Hepatocyte (in vitro differentiated cells): ENCODE measurements at regions not wholly inside any gene's neighbourhood (a gene's known extent, or its start where the extent isn't known, plus 50 kb on each side); places are given as distances from the start of the nearest gene placed in this dataset.

Experiments used
- DNase-seq: peaks from one replicate; pipeline ENCODE4 v3.0.0-alpha.2; 2016; ENCODE audit warnings: low spot score
- H2AFZ ChIP-seq: fragments of 200-600 bp; sonication (generic); 2 replicates; pipeline ENCODE4 v1.6.0; 2016; ENCODE audit warnings: antibody characterized with exemption, mild to moderate bottlenecking
- H3K27ac ChIP-seq: fragments of 200-600 bp; sonication (generic); 2 replicates; pipeline ENCODE4 v1.5.1; 2016; ENCODE audit warnings: mild to moderate bottlenecking
- H3K27me3 ChIP-seq: fragments of 200-600 bp; sonication (generic); 2 replicates; pipeline ENCODE4 v1.6.1; 2016
- H3K36me3 ChIP-seq: fragments of 200-600 bp; sonication (generic); replicated peaks from 2 replicates; pipeline ENCODE4 v1.5.1; 2016; ENCODE audit warnings: low read depth; ENCODE audit not compliant: insufficient read depth
- H3K4me1 ChIP-seq: fragments of 200-600 bp; sonication (generic); 2 replicates; pipeline ENCODE4 v1.5.1; 2016; ENCODE audit warnings: mild to moderate bottlenecking, moderate library complexity; ENCODE audit not compliant: insufficient read depth
- H3K4me2 ChIP-seq: fragments of 200-600 bp; sonication (generic); 2 replicates; pipeline ENCODE4 v1.6.0; 2016
- H3K4me3 ChIP-seq: fragments of 200-600 bp; sonication (generic); 2 replicates; pipeline ENCODE4 v1.5.1; 2016; ENCODE audit warnings: mild to moderate bottlenecking
- H3K79me2 ChIP-seq: fragments of 200-600 bp; sonication (generic); 2 replicates; pipeline ENCODE4 v1.6.0; 2017; ENCODE audit warnings: mild to moderate bottlenecking
- H3K9me2 ChIP-seq: fragments of 200-600 bp; sonication (generic); replicated peaks from 2 replicates; pipeline ENCODE4 v1.6.0; 2017; ENCODE audit warnings: mild to moderate bottlenecking; ENCODE audit not compliant: insufficient read depth
- H3K9me3 ChIP-seq: fragments of 200-600 bp; sonication (generic); 2 replicates; pipeline ENCODE4 v1.5.1; 2016; ENCODE audit warnings: low read depth, mild to moderate bottlenecking
- H4K20me1 ChIP-seq: fragments of 200-600 bp; sonication (generic); 2 replicates; pipeline ENCODE4 v1.6.0; 2016; ENCODE audit warnings: mild to moderate bottlenecking; ENCODE audit not compliant: insufficient read depth, poor library complexity, severe bottlenecking
- EZH2 ChIP-seq: fragments of 200-600 bp; sonication (generic); IDR thresholded peaks from 2 replicates; pipeline ENCODE4 v1.6.1; 2016; ENCODE audit warnings: antibody characterized with exemption, mild to moderate bottlenecking, borderline replicate concordance
- EZH2phosphoT487 ChIP-seq: fragments of 200-600 bp; sonication (generic); IDR thresholded peaks from one replicate; pipeline ENCODE4 v1.6.1; 2018; ENCODE audit warnings: antibody characterized with exemption, mild to moderate bottlenecking, low read depth, moderate library complexity; ENCODE audit not compliant: unreplicated experiment, severe bottlenecking
- WGBS: methylation state at CpG from one replicate; pipeline ENCODE4 v1.1.6; 2016; ENCODE audit warnings: low lambda C conversion rate; ENCODE audit errors: missing lambda C conversion rate; 5-methylcytosine and 5-hydroxymethylcytosine counted together
- TF ChIP-seq, protein P1 (sequence below): fragments of 200-600 bp; sonication (generic); IDR thresholded peaks from 2 replicates; pipeline ENCODE4 v1.5.1; 2016; ENCODE audit warnings: antibody characterized with exemption, mild to moderate bottlenecking; ENCODE audit not compliant: poor library complexity

DNA sequence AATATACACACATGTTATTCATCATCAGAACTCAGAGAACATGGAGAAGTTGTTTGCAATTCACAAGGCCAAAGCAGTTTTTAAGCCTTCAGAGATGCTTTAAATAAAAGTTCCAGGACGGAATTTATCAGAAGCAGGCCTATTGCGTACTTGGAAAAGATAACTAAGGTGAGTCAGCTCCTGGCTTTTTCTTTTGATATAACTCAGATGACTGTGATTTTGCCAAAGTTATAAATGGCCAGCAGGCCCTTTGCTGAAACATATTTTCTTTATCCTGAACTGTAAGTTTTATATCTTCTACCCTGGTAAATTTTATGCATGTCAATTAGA is 55.0 kb upstream of the PLCB1 start:
- DNase-seq = peak; percentile 17
- Histone ChIP-seq H3K36me3 (no peaks in the 10 kb centered on the region), H3K9me3 (no peaks in the 10 kb centered on the region), H3K4me1 (peaks cover 17% of the 10 kb centered on the region), H3K79me2 (no peaks in the 10 kb centered on the region), H3K4me3 (no peak overlapping the region), H4K20me1 (no peaks in the 10 kb centered on the region), H3K27me3 (no peaks in the 10 kb centered on the region), H3K9me2 (no peaks in the 10 kb centered on the region), H3K4me2 (no peak overlapping the region), H3K27ac (no peak overlapping the region), H2AFZ (no peak overlapping the region)
- TF ChIP-seq EZH2 (no peak), EZH2phosphoT487 (no peak)
- TF ChIP-seq, protein P1, sequence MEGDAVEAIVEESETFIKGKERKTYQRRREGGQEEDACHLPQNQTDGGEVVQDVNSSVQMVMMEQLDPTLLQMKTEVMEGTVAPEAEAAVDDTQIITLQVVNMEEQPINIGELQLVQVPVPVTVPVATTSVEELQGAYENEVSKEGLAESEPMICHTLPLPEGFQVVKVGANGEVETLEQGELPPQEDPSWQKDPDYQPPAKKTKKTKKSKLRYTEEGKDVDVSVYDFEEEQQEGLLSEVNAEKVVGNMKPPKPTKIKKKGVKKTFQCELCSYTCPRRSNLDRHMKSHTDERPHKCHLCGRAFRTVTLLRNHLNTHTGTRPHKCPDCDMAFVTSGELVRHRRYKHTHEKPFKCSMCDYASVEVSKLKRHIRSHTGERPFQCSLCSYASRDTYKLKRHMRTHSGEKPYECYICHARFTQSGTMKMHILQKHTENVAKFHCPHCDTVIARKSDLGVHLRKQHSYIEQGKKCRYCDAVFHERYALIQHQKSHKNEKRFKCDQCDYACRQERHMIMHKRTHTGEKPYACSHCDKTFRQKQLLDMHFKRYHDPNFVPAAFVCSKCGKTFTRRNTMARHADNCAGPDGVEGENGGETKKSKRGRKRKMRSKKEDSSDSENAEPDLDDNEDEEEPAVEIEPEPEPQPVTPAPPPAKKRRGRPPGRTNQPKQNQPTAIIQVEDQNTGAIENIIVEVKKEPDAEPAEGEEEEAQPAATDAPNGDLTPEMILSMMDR = no peak
- 55% methylated on average over 2 of the region's 2 CpGs for WGBS

- Histone ChIP-seq H3K27me3 (no peaks in the 10 kb centered on the region), H3K9me3 (no peaks in the 10 kb centered on the region), H4K20me1 (no peaks in the 10 kb centered on the region), H3K79me2 (no peaks in the 10 kb centered on the region), H3K4me1 (peaks cover 7% of the 10 kb centered on the region), H3K4me2 (no peak overlapping the region), H3K27ac (no peak overlapping the region), H2AFZ (no peak overlapping the region), H3K9me2 (no peaks in the 10 kb centered on the region), H3K36me3 (no peaks in the 10 kb centered on the region), H3K4me3 (no peak overlapping the region)
- TF ChIP-seq EZH2 (no peak), EZH2phosphoT487 (no peak)
- TF ChIP-seq, protein P1 = no peak
- DNase-seq = no peak
- WGBS = 52% methylated on average over 4 of the region's 4 CpGs
Measured at GRCh38 chr20:8078528-8078914, 53.5 kb upstream of the PLCB1 start.

GRCh38 chr20:8079976-8080375 is 52.1 kb upstream of the PLCB1 start:
- no peak overlapping the region for H3K4me2 ChIP-seq
- no peak overlapping the region for H3K27ac ChIP-seq
- no peak overlapping the region for H3K4me3 ChIP-seq
- H3K36me3 ChIP-seq = no peaks in the 10 kb centered on the region
- H3K27me3 ChIP-seq = no peaks in the 10 kb centered on the region
- H3K4me1 ChIP-seq = peaks cover 7% of the 10 kb centered on the region
- H3K9me2 ChIP-seq = no peaks in the 10 kb centered on the region
- TF ChIP-seq EZH2 (no peak), EZH2phosphoT487 (no peak)
- TF ChIP-seq, protein P1 = no peak
- H4K20me1 ChIP-seq = no peaks in the 10 kb centered on the region
- no peaks in the 10 kb centered on the region for H3K9me3 ChIP-seq
- no peak for DNase-seq
- H3K79me2 ChIP-seq = no peaks in the 10 kb centered on the region
- H2AFZ ChIP-seq = no peak overlapping the region

- Histone ChIP-seq H3K27ac (no peak overlapping the region), H3K4me1 (peaks cover 7% of the 10 kb centered on the region), H3K9me2 (no peaks in the 10 kb centered on the region), H2AFZ (no peak overlapping the region), H4K20me1 (no peaks in the 10 kb centered on the region), H3K36me3 (no peaks in the 10 kb centered on the region), H3K27me3 (no peaks in the 10 kb centered on the region), H3K79me2 (no peaks in the 10 kb centered on the region), H3K4me3 (no peak overlapping the region), H3K9me3 (no peaks in the 10 kb centered on the region), H3K4me2 (no peak overlapping the region)
- DNase-seq = peak; percentile 19
- TF ChIP-seq, protein P1 = peak; percentile 28
- TF ChIP-seq EZH2 (no peak), EZH2phosphoT487 (no peak)
Measured at GRCh38 chr20:8082025-8082424, 50.0 kb upstream of the PLCB1 start.
